ENCODE measurements at regions not wholly inside any gene's neighbourhood (a gene's known extent, or its start where the extent isn't known, plus 50 kb on each side); places are given as distances from the start of the nearest gene placed in this dataset.

DNA sequence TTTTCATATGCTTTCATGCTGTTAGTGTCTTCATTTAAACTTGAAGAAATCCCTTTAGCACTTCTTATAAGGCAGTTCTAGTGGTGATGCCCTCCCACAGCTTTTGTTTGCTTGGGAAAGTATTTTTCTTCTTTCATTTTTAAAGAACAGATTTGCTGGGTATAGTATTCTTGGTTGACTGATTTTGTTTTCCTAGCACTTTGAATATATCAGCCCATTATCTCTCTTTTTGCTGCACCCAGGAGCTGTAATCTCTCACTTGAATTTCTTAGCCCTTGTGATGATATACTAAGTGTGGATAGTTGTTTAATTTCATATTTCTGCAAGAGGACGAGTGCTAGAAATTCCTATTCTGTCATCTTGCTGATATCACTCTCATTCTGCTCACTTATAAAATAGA is 283.7 kb downstream of the GPAT3 start (continued):
- no peak for TF ChIP-seq CHAMP1 (IDR thresholded peaks at IDR 0.05)
- no peak for TF ChIP-seq TBL1XR1 (IDR thresholded peaks at IDR 0.05; ENCODE audit: low read length in 2 of 2)
- no peak for TF ChIP-seq BACH1 (tag; IDR thresholded peaks at IDR 0.05)

DNA sequence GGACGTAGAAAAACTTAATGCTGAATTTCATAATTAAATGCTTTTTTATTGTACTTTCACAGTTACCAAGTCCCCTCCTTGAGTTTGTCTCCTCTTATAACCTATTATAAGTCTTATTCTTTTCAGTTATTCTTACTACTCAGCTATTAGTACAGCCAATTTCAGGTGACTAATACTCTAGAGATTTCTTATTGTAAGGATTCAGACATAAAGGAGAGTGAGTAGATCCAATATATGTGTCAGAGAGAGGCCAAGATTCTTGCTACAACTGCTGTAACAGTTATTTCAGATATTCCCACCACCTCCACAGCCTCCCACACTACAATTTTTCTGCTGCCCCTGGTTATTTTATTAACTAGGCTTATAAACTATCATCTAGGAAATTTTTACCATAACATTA is 274.5 kb downstream of the GPAT3 start:
- WGBS (ENCODE audit: insufficient coverage, low coverage, missing lambda C conversion rate): 0% methylated on average over 1 of the region's 1 CpG
- TF ChIP-seq ETV1 (tag; conservative IDR thresholded peaks at IDR 0.05; ENCODE audit: low read depth) (no peak), SAFB2 (IDR thresholded peaks at IDR 0.05; ENCODE audit: borderline replicate concordance, low read depth, low read length, severe bottlenecking) (no peak), KAT8 (IDR thresholded peaks at IDR 0.05; ENCODE audit: low read depth) (no peak), HBP1 (CRISPR knock-in tag; IDR thresholded peaks at IDR 0.05) (no peak), ZNF507 (tag; conservative IDR thresholded peaks at IDR 0.05) (no peak), MCM2 (IDR thresholded peaks at IDR 0.05; ENCODE audit: low read depth) (no peak), SIN3A (IDR thresholded peaks at IDR 0.05; ENCODE audit: borderline replicate concordance in 2 of 2, control insufficient read depth in 1 of 2, low read depth in 2 of 2, low read length in 2 of 2) (no peak), MLX (CRISPR knock-in tag; conservative IDR thresholded peaks at IDR 0.05) (no peak), ESRRB (CRISPR knock-in tag; IDR thresholded peaks at IDR 0.05; ENCODE audit: borderline replicate concordance) (no peak), FOS (IDR thresholded peaks at IDR 0.05; ENCODE audit: extremely low read depth, insufficient read length) (no peak)
- CTCF ChIA-PET (ENCODE audit: low intra/inter-chr PET ratio): no interaction called here
- FAIRE-seq (no peak), DNase-seq (ENCODE audit: extremely low read depth in 1 of 4, low spot score in 3 of 4) (no peak), ATAC-seq (no peak)
- no peaks in the 10 kb centered on the region for H3K79me2 ChIP-seq (ENCODE audit: control insufficient read depth, insufficient read depth, low read length)
- H3K36me3 ChIP-seq (ENCODE audit: control insufficient read depth, insufficient read depth, low read length): no peaks in the 10 kb centered on the region
- no TSS peak for BruUV-seq (replicated peaks)
- H3K4me2 ChIP-seq (ENCODE audit: insufficient read depth, low read length): no peak overlapping the region
- no peaks in the 10 kb centered on the region for H4K20me1 ChIP-seq (replicated peaks; ENCODE audit: control insufficient read depth, insufficient read depth, low read length)
- no peak overlapping the region for H3K27ac ChIP-seq (ENCODE audit: extremely low read depth, low read depth, low read length)
- H3K9me1 ChIP-seq (ENCODE audit: control insufficient read depth, insufficient read depth, low read length): no peaks in the 10 kb centered on the region
- no peak overlapping the region for H3K4me3 ChIP-seq
- H3K9ac ChIP-seq (ENCODE audit: insufficient read depth in 1 of 2, low read depth in 2 of 2, low read length in 2 of 2): no peak overlapping the region
- no peaks in the 10 kb centered on the region for H3K27me3 ChIP-seq (ENCODE audit: control insufficient read depth in 2 of 2, insufficient read depth in 2 of 2, low read length in 2 of 2)
- H2AFZ ChIP-seq (ENCODE audit: low read depth, low read length): no peak overlapping the region
- H3K4me1 ChIP-seq (replicated peaks in 1 of 2; ENCODE audit: control insufficient read depth in 2 of 2, insufficient read depth in 2 of 2, low read length in 2 of 2): no peaks in the 10 kb centered on the region
- in situ Hi-C loops (cut with MboI): no loop called here
- no peaks in the 10 kb centered on the region for H3K9me3 ChIP-seq (replicated peaks; ENCODE audit: control insufficient read depth, insufficient read depth, low read depth, low read length)
- POLR2A ChIA-PET: no interaction called here
- intact Hi-C loops (cut with micrococcal nuclease): no loop called here

All from K562 (cell line).